Neural crest cell (in vitro differentiated cells): ENCODE measurements at regions not wholly inside any gene's neighbourhood (a gene's known extent, or its start where the extent isn't known, plus 50 kb on each side); places are given as distances from the start of the nearest gene placed in this dataset.
A peak's percentile ranks its signal among the peaks of the same experiment; 100 is the strongest.

Source experiments
- DNase-seq: peaks from one replicate; pipeline ENCODE4 v3.0.0; 2021; ENCODE audit warnings: low read depth, mixed read lengths, low spot score
- H3K27ac Mint-ChIP-seq: one replicate; pipeline ENCODE4 v1.8.0; 2021; ENCODE audit warnings: mild to moderate bottlenecking, mixed read lengths; ENCODE audit not compliant: unreplicated experiment
- H3K27me3 Mint-ChIP-seq: 2 replicates; pipeline ENCODE4 v1.8.0; 2021; ENCODE audit warnings: low read depth, mild to moderate bottlenecking, mixed read lengths
- H3K36me3 Mint-ChIP-seq: 2 replicates; pipeline ENCODE4 v1.8.0; 2021; ENCODE audit warnings: low read depth, mild to moderate bottlenecking, mixed read lengths
- H3K4me1 Mint-ChIP-seq: 2 replicates; pipeline ENCODE4 v1.8.0; 2021; ENCODE audit warnings: mixed read lengths
- H3K4me3 Mint-ChIP-seq: one replicate; pipeline ENCODE4 v1.8.0; 2021; ENCODE audit warnings: mild to moderate bottlenecking, mixed read lengths
- H3K9me3 Mint-ChIP-seq: 2 replicates; pipeline ENCODE4 v1.8.0; 2021; ENCODE audit warnings: mixed read lengths
- TF ChIP-seq, protein P1 (sequence below): fragments of 200-600 bp; sonication (generic); conservative IDR thresholded peaks from 2 replicates; pipeline ENCODE4 v1.5.0; 2021; ENCODE audit warnings: antibody characterized with exemption, mild to moderate bottlenecking

DNA sequence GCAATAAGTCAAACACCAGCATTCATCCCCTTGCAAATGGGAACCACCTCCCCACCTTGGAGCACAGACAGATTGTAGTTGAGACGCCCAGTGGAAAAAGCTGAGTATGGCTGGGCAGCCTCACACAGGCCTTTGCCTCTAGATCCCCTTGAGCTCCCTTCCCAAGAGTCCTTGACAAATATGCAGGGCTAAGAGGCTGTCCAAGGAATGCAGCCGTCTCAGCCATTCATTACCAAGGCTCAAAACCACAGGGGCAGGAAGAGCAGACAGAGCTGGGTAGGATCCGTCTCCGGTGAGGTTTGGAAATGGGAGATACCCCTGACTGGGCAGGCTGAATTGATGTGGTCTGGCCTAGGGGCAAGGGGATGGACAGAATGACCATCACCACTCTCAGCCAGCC lies 557.1 kb downstream of the TNS1 start:
- Mint-ChIP-seq H3K27me3 (no peaks in the 10 kb centered on the region), H3K4me1 (peaks cover 24% of the 10 kb centered on the region), H3K9me3 (peaks cover 8% of the 10 kb centered on the region), H3K36me3 (peaks cover 5% of the 10 kb centered on the region), H3K27ac (peak overlapping the region; percentile 35), H3K4me3 (no peak overlapping the region)
- DNase-seq: no peak
- TF ChIP-seq, protein P1, sequence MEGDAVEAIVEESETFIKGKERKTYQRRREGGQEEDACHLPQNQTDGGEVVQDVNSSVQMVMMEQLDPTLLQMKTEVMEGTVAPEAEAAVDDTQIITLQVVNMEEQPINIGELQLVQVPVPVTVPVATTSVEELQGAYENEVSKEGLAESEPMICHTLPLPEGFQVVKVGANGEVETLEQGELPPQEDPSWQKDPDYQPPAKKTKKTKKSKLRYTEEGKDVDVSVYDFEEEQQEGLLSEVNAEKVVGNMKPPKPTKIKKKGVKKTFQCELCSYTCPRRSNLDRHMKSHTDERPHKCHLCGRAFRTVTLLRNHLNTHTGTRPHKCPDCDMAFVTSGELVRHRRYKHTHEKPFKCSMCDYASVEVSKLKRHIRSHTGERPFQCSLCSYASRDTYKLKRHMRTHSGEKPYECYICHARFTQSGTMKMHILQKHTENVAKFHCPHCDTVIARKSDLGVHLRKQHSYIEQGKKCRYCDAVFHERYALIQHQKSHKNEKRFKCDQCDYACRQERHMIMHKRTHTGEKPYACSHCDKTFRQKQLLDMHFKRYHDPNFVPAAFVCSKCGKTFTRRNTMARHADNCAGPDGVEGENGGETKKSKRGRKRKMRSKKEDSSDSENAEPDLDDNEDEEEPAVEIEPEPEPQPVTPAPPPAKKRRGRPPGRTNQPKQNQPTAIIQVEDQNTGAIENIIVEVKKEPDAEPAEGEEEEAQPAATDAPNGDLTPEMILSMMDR: no peak

DNA sequence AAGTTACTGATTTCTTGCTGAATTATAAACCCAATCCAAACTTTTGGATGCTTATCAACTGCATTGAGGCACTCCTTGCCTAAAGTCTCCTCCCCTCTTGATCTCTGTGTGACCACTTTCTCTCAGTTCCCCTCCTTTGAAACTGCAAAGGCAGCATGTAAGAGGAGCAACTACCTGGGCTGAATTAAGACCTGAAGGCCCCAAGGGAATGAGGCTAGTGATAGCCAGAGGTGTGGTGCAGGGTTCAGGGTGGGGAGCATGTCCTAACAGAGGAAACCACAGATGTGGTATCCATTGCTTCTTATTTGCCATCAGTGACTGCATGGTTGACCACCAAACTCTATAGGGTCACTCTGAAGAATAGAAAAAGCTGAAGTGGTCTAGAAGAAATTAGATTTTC lies 557.9 kb downstream of the TNS1 start:
- Mint-ChIP-seq H3K36me3 (peaks cover 5% of the 10 kb centered on the region), H3K4me1 (peaks cover 24% of the 10 kb centered on the region), H3K27ac (no peak overlapping the region), H3K9me3 (peaks cover 8% of the 10 kb centered on the region), H3K27me3 (no peaks in the 10 kb centered on the region), H3K4me3 (no peak overlapping the region)
- TF ChIP-seq, protein P1: no peak
- no peak for DNase-seq

DNA sequence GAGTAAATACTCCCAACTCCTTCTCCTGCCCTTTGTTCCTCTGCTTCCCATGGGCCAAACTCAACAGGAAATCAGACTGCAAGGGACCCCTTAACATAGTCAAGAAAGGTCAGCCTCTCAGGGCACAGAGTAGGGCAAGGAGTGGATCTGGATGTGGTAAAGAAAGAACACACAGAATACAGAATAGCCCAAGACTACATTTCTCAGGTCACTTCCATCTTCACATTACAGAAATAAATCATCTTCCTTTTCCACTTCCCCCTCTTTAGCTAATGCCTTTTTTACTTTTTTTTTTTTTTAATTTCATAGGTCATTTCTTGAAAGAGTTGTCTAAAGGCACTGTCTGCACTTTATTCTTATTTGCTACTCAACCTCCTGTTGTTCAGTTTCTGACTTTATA lies 558.3 kb downstream of the TNS1 start:
- no peak for DNase-seq
- TF ChIP-seq, protein P1: no peak
- Mint-ChIP-seq H3K4me1 (peaks cover 24% of the 10 kb centered on the region), H3K27me3 (no peaks in the 10 kb centered on the region), H3K36me3 (peaks cover 5% of the 10 kb centered on the region), H3K9me3 (peaks cover 8% of the 10 kb centered on the region), H3K4me3 (no peak overlapping the region), H3K27ac (no peak overlapping the region)

DNA sequence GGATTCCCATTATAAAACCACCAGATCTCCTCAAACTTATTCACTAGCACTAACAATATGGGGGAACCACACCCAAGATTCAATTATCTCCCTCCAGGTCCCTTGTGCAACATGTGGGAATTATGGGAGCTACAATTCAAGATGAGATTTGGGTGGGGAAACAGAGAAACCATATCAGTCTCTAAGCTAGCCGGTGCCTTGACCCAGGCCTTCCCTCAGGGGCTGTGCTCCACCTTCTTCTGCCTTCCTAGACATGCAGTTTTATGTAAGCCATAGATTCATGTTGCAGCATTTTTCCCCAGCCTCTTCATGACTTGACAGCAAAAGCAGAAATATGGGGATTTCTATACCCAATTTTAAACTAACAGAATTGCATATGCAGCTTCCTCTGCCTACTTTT lies 559.2 kb downstream of the TNS1 start:
- Mint-ChIP-seq H3K4me1 (peaks cover 15% of the 10 kb centered on the region), H3K27me3 (no peaks in the 10 kb centered on the region), H3K4me3 (no peak overlapping the region), H3K9me3 (peaks cover 8% of the 10 kb centered on the region), H3K27ac (no peak overlapping the region), H3K36me3 (peaks cover 5% of the 10 kb centered on the region)
- TF ChIP-seq, protein P1: no peak
- DNase-seq: no peak

DNA sequence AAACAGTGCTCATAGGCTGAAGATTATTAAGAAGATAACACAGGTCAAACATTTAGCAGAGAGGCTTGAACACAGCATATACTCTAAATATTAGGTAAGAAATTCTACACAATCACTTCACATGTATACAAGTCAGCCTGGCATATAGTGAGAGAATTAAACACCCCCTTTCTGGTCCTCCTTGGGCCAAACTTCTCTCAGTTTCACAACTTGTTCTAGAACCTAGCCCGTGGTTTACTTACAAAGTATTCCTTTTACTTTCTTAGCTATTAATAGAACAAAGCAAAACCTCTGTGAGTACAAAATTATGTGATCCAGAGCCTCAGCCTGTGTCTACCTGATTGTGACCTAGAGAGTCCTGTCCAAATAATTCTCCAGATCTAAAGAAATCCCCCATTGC lies 562.8 kb downstream of the TNS1 start:
- H3K4me1 Mint-ChIP-seq: peaks cover 32% of the 10 kb centered on the region
- H3K4me3 Mint-ChIP-seq: no peak overlapping the region

More for the DNA sequence above, 562.8 kb downstream of the TNS1 start:
- peaks cover 5% of the 10 kb centered on the region for H3K36me3 Mint-ChIP-seq
- H3K9me3 Mint-ChIP-seq: peaks cover 3% of the 10 kb centered on the region
- no peak for DNase-seq
- TF ChIP-seq, protein P1: no peak
- no peak overlapping the region for H3K27ac Mint-ChIP-seq
- H3K27me3 Mint-ChIP-seq: no peaks in the 10 kb centered on the region
